Lung (tissue), 11 donors: ENCODE measurements at regions not wholly inside any gene's neighbourhood (a gene's known extent, or its start where the extent isn't known, plus 50 kb on each side); places are given as distances from the start of the nearest gene placed in this dataset.
A peak's percentile ranks its signal among the peaks of the same experiment; 100 is the strongest.

ENCODE experiments used
- ATAC-seq: fragments of 200-7000 bp; cut with Tn5 transposase; one replicate; pipeline ENCODE4 v1.9.1; 2020; ENCODE audit warnings: moderate number of reproducible peaks; ENCODE audit not compliant: insufficient read depth, low FRiP score
- DNase-seq, 3 donors: peaks; one replicate each; pipeline ENCODE4 v3.0.0-alpha.2; 2013 to 2017
- H3K27ac ChIP-seq, 2 donors: one replicate each; pipeline ENCODE4 v1.5.1; 2013; ENCODE audit warnings: mild to moderate bottlenecking in 2 of 2, moderate library complexity in 2 of 2, control low read depth in 1 of 2, inconsistent platforms in 1 of 2, low read depth in 1 of 2, low read length in 1 of 2
- H3K27me3 ChIP-seq, 3 donors: one replicate each; pipeline ENCODE4 v1.5.1; 2013; ENCODE audit warnings: low read length in 2 of 3; ENCODE audit not compliant: control insufficient read depth in 3 of 3, insufficient read depth in 3 of 3
- H3K36me3 ChIP-seq, 4 donors: one replicate each; pipeline ENCODE4 v1.5.1; 2013; ENCODE audit warnings: low read length in 4 of 4, mild to moderate bottlenecking in 1 of 4, moderate library complexity in 1 of 4; ENCODE audit not compliant: control insufficient read depth in 4 of 4, insufficient read depth in 4 of 4
- H3K4me1 ChIP-seq, 5 donors: one replicate each; pipeline ENCODE4 v1.5.1; 2013; ENCODE audit warnings: low read length in 5 of 5, mild to moderate bottlenecking in 2 of 5, moderate library complexity in 1 of 5; ENCODE audit not compliant: control insufficient read depth in 5 of 5, insufficient read depth in 5 of 5
- H3K4me3 ChIP-seq: one replicate; pipeline ENCODE4 v1.5.1; 2013; ENCODE audit warnings: mild to moderate bottlenecking, control low read depth, moderate library complexity
- H3K9ac ChIP-seq, 2 donors: one replicate each; pipeline ENCODE4 v1.5.1; 2013; ENCODE audit warnings: low read length in 2 of 2, control low read depth in 1 of 2; ENCODE audit not compliant: insufficient read depth in 1 of 2
- H3K9me3 ChIP-seq, 4 donors: one replicate each; pipeline ENCODE4 v1.5.1; 2013; ENCODE audit warnings: low read length in 3 of 4, mild to moderate bottlenecking in 1 of 4, moderate library complexity in 1 of 4; ENCODE audit not compliant: control insufficient read depth in 4 of 4, insufficient read depth in 3 of 4
- CTCF ChIP-seq: IDR thresholded peaks from 2 replicates; pipeline ENCODE4 v1.5.1; 2012; ENCODE audit warnings: mild to moderate bottlenecking; ENCODE audit errors: control extremely low read depth, extremely low read depth
- WGBS, 2 donors: extraction: QIAGEN DNeasy Blood & Tissue Kit; methylation state at CpG; one replicate each; pipeline ENCODE4 v1.1.7; 2013; 5-methylcytosine and 5-hydroxymethylcytosine counted together
- donor health status: control.
- donor health status: control.
- donor health status: Bipolar disorder and iron deficiency.
- donor health status: healthy.
- donor health status: DM: yes; HTN: yes; CAD: no.

- TF ChIP-seq CTCF: no peak
- 70 to 71% methylated on average over 1 of the region's 1 CpG for WGBS, 2 donors
Observed at GRCh38 chr13:38283346-38283745, 66.3 kb upstream of the UFM1 start.

GRCh38 chr13:38265132-38265497, 84.5 kb upstream of the UFM1 start:
- Histone ChIP-seq H3K36me3 (no peaks in the 10 kb centered on the region), H3K9me3 (no peaks in the 10 kb centered on the region), H3K9ac (no peak overlapping the region), H3K27ac (no peak overlapping the region), H3K27me3 (no peaks in the 10 kb centered on the region), H3K4me3 (no peak overlapping the region), H3K4me1 (no peaks in the 10 kb centered on the region)
- TF ChIP-seq CTCF: no peak
- DNase-seq: peak in 1 of 3 donors; percentile 5
- 60 to 83% methylated on average over 2 of the region's 2 CpGs for WGBS, 2 donors
- peak; percentile 76 for ATAC-seq

More at GRCh38 chr13:38283346-38283745, 66.3 kb upstream of the UFM1 start:
- Histone ChIP-seq H3K36me3 (no peaks in the 10 kb centered on the region), H3K4me1 (no peaks in the 10 kb centered on the region), H3K4me3 (no peak overlapping the region), H3K27me3 (no peaks in the 10 kb centered on the region), H3K27ac (no peak overlapping the region), H3K9ac (no peak overlapping the region), H3K9me3 (no peaks in the 10 kb centered on the region)
- DNase-seq (no peak), ATAC-seq (no peak)

GRCh38 chr13:38264363-38265131, 85.1 kb upstream of the UFM1 start:
- Histone ChIP-seq H3K36me3 (no peaks in the 10 kb centered on the region), H3K4me3 (no peak overlapping the region), H3K4me1 (no peaks in the 10 kb centered on the region), H3K9me3 (no peaks in the 10 kb centered on the region), H3K9ac (no peak overlapping the region), H3K27me3 (no peaks in the 10 kb centered on the region), H3K27ac (no peak overlapping the region)
- TF ChIP-seq CTCF: no peak
- peak; percentile 32 for ATAC-seq
- no peak for DNase-seq
- 68 to 83% methylated on average over 9 of the region's 9 CpGs for WGBS, 2 donors

GRCh38 chr13:38262211-38262610, 87.4 kb upstream of the UFM1 start:
- Histone ChIP-seq H3K4me1 (no peaks in the 10 kb centered on the region), H3K9me3 (no peaks in the 10 kb centered on the region), H3K27ac (no peak overlapping the region), H3K27me3 (no peaks in the 10 kb centered on the region), H3K4me3 (no peak overlapping the region), H3K9ac (no peak overlapping the region), H3K36me3 (no peaks in the 10 kb centered on the region)
- DNase-seq: no peak
- no peak for TF ChIP-seq CTCF
- no peak for ATAC-seq
